ENCODE measurements at regions not wholly inside any gene's neighbourhood (a gene's known extent, or its start where the extent isn't known, plus 50 kb on each side); places are given as distances from the start of the nearest gene placed in this dataset.

GRCh38 chr1:232290570-232290969 lies 339.4 kb downstream of the SIPA1L2 start:
- no peaks in the 10 kb centered on the region for H3K27me3 ChIP-seq
- H3K36me3 ChIP-seq, result no peaks in the 10 kb centered on the region
- no peak for TF ChIP-seq POLR2A (IDR thresholded peaks at IDR 0.05)
- no peak for TF ChIP-seq CTCF (IDR thresholded peaks at IDR 0.05)
- H3K27ac ChIP-seq, result peak overlapping the region; percentile 14 to 88 (median 83)
- no peak overlapping the region for H3K4me3 ChIP-seq
- intact Hi-C loops (cut with DNase I), result no loop called here
- no peaks in the 10 kb centered on the region for H3K9me3 ChIP-seq
- DNase-seq, result no peak
- H3K4me1 ChIP-seq, result peaks cover 0 to 64% (median 27%) of the 10 kb centered on the region in 3 donors

GRCh38 chr1:232287676-232288569 lies 342.0 kb downstream of the SIPA1L2 start:
- Histone ChIP-seq H3K4me3 (no peak overlapping the region), H3K4me1 (peaks cover 0 to 49% (median 27%) of the 10 kb centered on the region in 3 donors), H3K36me3 (no peaks in the 10 kb centered on the region), H3K27me3 (no peaks in the 10 kb centered on the region), H3K27ac (peak overlapping the region in 2 of 4 donors; percentile 23 to 72), H3K9me3 (no peaks in the 10 kb centered on the region)
- 41 to 68% methylated on average over 2 to 3 of the region's 8 CpGs for WGBS, 2 donors
- TF ChIP-seq CTCF (IDR thresholded peaks at IDR 0.05), result no peak
- TF ChIP-seq POLR2A (IDR thresholded peaks at IDR 0.05), result no peak
- no peak for DNase-seq
- intact Hi-C loops (cut with DNase I), result no loop called here

DNA sequence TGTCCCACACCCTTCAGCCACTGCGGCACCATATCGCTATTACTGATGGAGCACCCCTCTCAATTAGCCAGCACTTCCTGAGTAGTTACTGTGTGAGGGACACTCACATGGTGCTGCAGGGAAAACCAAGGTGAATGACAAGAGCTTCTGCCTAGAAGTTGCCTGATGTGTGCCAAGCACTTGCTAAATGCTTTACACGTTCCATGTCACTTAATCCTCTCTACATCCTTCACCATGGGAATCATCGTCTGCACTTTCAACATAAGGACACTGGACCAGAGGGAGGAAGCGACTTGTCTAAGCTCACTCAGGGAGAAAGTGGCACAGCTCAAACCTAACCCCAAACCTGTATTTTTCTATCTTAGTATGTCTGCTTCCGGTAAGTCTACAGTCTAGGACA lies 344.8 kb downstream of the SIPA1L2 start:
- Histone ChIP-seq H3K4me1 (peaks cover 0 to 30% (median 7%) of the 10 kb centered on the region in 3 donors), H3K36me3 (no peaks in the 10 kb centered on the region), H3K9me3 (no peaks in the 10 kb centered on the region), H3K27ac (no peak overlapping the region), H3K4me3 (no peak overlapping the region), H3K27me3 (no peaks in the 10 kb centered on the region)
- TF ChIP-seq CTCF (IDR thresholded peaks at IDR 0.05) (no peak), POLR2A (IDR thresholded peaks at IDR 0.05) (no peak)
- 81 to 94% methylated on average over 5 of the region's 6 CpGs for WGBS, 2 donors
- intact Hi-C loops (cut with DNase I), result no loop called here
- DNase-seq, result no peak

GRCh38 chr1:232283864-232284263 lies 346.1 kb downstream of the SIPA1L2 start:
- DNase-seq, result no peak
- 58 to 66% methylated on average over 3 to 4 of the region's 4 CpGs for WGBS, 2 donors
- Histone ChIP-seq H3K36me3 (no peaks in the 10 kb centered on the region), H3K27ac (no peak overlapping the region), H3K4me1 (peaks cover 0 to 17% (median 7%) of the 10 kb centered on the region in 3 donors), H3K4me3 (no peak overlapping the region), H3K9me3 (no peaks in the 10 kb centered on the region), H3K27me3 (no peaks in the 10 kb centered on the region)
- TF ChIP-seq POLR2A (IDR thresholded peaks at IDR 0.05) (no peak), CTCF (IDR thresholded peaks at IDR 0.05) (no peak)
- intact Hi-C loops (cut with DNase I), result no loop called here

DNA sequence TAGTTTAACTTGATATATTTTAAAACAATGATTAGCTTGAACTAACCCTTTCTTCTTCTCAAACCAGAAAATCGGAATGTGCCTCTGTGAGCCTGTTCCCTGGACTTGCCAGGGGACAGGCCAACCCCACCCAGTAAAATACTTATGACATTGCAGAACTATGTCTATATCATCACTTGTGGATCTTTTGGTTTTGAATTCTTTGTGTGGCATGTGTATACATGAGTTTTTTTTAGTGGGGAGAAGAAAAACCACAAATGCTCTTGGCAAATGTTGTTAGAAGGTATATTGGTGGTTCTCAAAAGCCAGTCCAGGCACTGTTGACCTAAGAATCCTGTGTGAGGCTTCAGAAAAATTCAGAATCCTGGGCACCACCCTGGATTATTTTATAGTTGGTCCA lies 347.4 kb downstream of the SIPA1L2 start:
- Histone ChIP-seq H3K4me3 (no peak overlapping the region), H3K9me3 (no peaks in the 10 kb centered on the region), H3K4me1 (peaks cover 0 to 8% (median 0%) of the 10 kb centered on the region in 3 donors), H3K36me3 (no peaks in the 10 kb centered on the region), H3K27me3 (no peaks in the 10 kb centered on the region), H3K27ac (no peak overlapping the region)
- intact Hi-C loops (cut with DNase I), result no loop called here
- TF ChIP-seq POLR2A (IDR thresholded peaks at IDR 0.05) (no peak), CTCF (IDR thresholded peaks at IDR 0.05) (no peak)
- 40 to 69% methylated on average over 1 of the region's 1 CpG for WGBS, 2 donors
- no peak for DNase-seq
